ENCODE measurements at regions not wholly inside any gene's neighbourhood (a gene's known extent, or its start where the extent isn't known, plus 50 kb on each side); places are given as distances from the start of the nearest gene placed in this dataset.

DNA sequence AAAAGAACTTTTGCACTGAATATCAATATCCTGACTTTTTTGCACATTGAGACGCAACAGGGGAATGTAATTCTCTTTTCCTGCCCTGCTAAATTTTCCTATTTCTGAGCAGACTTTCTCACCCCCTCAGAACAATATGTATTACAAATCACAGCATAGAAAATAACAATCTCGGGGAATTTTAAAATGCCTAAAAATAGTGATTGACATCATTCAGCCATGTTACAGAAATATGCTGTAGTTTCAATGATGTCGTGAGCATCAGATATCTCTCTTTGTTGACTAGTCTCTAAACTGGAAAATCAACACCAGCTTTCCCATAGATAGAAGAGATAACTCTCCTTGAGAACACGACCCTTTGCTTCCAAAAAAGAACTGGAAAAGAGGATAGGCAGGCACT, 166.7 kb downstream of the ZDHHC21 start:
- H3K27ac Mint-ChIP-seq, result no peak overlapping the region
- no peaks in the 10 kb centered on the region for H3K9me3 ChIP-seq (ENCODE audit: control insufficient read depth, low read length)
- H3K4me1 Mint-ChIP-seq, result peaks cover 34% of the 10 kb centered on the region
- WGBS, 2 experiments (ENCODE audit: insufficient coverage in 1 of 2, insufficient read length in 1 of 2), result 93 to 96% methylated on average over 3 to 4 of the region's 4 CpGs
- H3K4me1 ChIP-seq (ENCODE audit: control insufficient read depth, insufficient read depth, low read length), result peaks cover 6% of the 10 kb centered on the region
- H3K9ac ChIP-seq (ENCODE audit: extremely low read depth, low read length, poor library complexity, severe bottlenecking), result no peak overlapping the region
- no peak overlapping the region for H3K4me3 Mint-ChIP-seq
- TF ChIP-seq, protein P1, sequence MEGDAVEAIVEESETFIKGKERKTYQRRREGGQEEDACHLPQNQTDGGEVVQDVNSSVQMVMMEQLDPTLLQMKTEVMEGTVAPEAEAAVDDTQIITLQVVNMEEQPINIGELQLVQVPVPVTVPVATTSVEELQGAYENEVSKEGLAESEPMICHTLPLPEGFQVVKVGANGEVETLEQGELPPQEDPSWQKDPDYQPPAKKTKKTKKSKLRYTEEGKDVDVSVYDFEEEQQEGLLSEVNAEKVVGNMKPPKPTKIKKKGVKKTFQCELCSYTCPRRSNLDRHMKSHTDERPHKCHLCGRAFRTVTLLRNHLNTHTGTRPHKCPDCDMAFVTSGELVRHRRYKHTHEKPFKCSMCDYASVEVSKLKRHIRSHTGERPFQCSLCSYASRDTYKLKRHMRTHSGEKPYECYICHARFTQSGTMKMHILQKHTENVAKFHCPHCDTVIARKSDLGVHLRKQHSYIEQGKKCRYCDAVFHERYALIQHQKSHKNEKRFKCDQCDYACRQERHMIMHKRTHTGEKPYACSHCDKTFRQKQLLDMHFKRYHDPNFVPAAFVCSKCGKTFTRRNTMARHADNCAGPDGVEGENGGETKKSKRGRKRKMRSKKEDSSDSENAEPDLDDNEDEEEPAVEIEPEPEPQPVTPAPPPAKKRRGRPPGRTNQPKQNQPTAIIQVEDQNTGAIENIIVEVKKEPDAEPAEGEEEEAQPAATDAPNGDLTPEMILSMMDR (conservative IDR thresholded peaks at IDR 0.05), result no peak
- no peak overlapping the region for H3K27ac ChIP-seq (ENCODE audit: low read depth, low read length)
- no peak for DNase-seq
- no peaks in the 10 kb centered on the region for H3K27me3 ChIP-seq (ENCODE audit: control insufficient read depth, insufficient read depth, low read length, poor library complexity, severe bottlenecking)
- no peaks in the 10 kb centered on the region for H3K36me3 Mint-ChIP-seq (ENCODE audit: low read depth)
- no peak overlapping the region for H3K4me3 ChIP-seq (ENCODE audit: low read length)
- H3K9me3 Mint-ChIP-seq, result no peaks in the 10 kb centered on the region
- no peaks in the 10 kb centered on the region for H3K27me3 Mint-ChIP-seq (ENCODE audit: insufficient read depth)
- H3K36me3 ChIP-seq (ENCODE audit: control insufficient read depth, insufficient read depth, low read length), result no peaks in the 10 kb centered on the region

DNA sequence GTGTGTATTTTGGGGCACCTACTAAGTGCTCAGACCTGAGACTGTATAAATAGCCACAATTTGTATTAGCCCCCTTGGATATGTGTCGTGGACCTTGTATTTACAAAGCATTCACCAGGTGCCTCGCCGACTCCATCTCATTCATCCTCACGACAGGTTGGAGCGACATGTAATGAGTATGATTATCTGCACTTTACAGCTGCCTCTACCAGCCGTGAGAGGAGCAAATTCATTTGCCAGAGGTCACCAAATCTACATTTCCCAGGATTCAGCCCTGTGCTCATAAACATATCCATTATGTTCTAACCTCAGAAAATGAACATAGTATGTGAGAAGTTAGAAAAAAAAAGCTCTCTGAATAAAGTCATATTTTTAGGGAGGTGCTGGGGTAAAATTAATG, 167.4 kb downstream of the ZDHHC21 start:
- Mint-ChIP-seq H3K27me3 (ENCODE audit: insufficient read depth) (no peaks in the 10 kb centered on the region), H3K9me3 (no peaks in the 10 kb centered on the region), H3K36me3 (ENCODE audit: low read depth) (no peaks in the 10 kb centered on the region), H3K4me1 (peaks cover 27% of the 10 kb centered on the region), H3K4me3 (no peak overlapping the region), H3K27ac (no peak overlapping the region)
- no peak for DNase-seq
- Histone ChIP-seq H3K9me3 (ENCODE audit: control insufficient read depth, low read length) (no peaks in the 10 kb centered on the region), H3K27ac (ENCODE audit: low read depth, low read length) (no peak overlapping the region), H3K4me1 (ENCODE audit: control insufficient read depth, insufficient read depth, low read length) (peaks cover 3% of the 10 kb centered on the region), H3K9ac (ENCODE audit: extremely low read depth, low read length, poor library complexity, severe bottlenecking) (no peak overlapping the region), H3K4me3 (ENCODE audit: low read length) (no peak overlapping the region), H3K27me3 (ENCODE audit: control insufficient read depth, insufficient read depth, low read length, poor library complexity, severe bottlenecking) (no peaks in the 10 kb centered on the region), H3K36me3 (ENCODE audit: control insufficient read depth, insufficient read depth, low read length) (no peaks in the 10 kb centered on the region)
- 93 to 96% methylated on average over 5 to 6 of the region's 6 CpGs for WGBS, 2 experiments (ENCODE audit: insufficient coverage in 1 of 2, insufficient read length in 1 of 2)
- TF ChIP-seq, protein P1 (conservative IDR thresholded peaks at IDR 0.05), result no peak

DNA sequence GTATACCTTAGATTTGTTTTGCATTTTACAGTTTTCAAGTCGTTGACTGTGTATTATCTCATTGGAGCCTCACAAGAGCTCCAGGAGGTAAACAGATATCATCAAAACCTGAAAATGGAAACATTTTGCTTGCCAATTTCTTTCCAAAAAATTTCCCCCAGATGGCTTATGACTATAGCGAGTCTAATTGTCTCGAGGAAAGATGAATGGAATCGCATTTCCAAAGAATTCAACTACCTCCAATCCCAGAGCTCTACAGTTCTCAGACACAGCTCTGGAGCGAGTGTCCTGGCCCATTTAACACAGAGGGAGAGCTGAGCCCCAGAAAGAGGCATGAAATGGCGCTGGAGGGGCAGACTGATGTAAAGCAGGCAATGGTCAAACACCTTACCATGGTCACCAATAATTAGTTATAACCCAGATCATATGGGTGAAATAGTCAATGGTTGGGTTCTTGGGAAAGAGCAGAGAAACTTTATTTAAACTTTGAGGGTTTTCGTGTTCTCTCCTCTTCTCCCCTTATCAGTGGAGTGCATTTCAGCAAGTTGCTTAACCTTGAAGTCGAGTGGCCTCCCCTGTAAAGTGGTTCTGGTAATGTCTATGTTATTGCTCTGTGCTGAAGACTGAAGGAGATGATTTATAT, 168.2 kb downstream of the ZDHHC21 start:
- Mint-ChIP-seq H3K36me3 (ENCODE audit: low read depth) (no peaks in the 10 kb centered on the region), H3K27me3 (ENCODE audit: insufficient read depth) (no peaks in the 10 kb centered on the region), H3K27ac (no peak overlapping the region), H3K4me3 (no peak overlapping the region), H3K9me3 (no peaks in the 10 kb centered on the region), H3K4me1 (peaks cover 19% of the 10 kb centered on the region)
- TF ChIP-seq, protein P1 (conservative IDR thresholded peaks at IDR 0.05), result no peak
- no peaks in the 10 kb centered on the region for H3K4me1 ChIP-seq (ENCODE audit: control insufficient read depth, insufficient read depth, low read length)
- H3K4me3 ChIP-seq (ENCODE audit: low read length), result no peak overlapping the region
- no peak for DNase-seq
- no peaks in the 10 kb centered on the region for H3K27me3 ChIP-seq (ENCODE audit: control insufficient read depth, insufficient read depth, low read length, poor library complexity, severe bottlenecking)
- no peak overlapping the region for H3K27ac ChIP-seq (ENCODE audit: low read depth, low read length)
- WGBS, 2 experiments (ENCODE audit: insufficient coverage in 1 of 2, insufficient read length in 1 of 2), result 94 to 95% methylated on average over 5 to 8 of the region's 8 CpGs
- no peaks in the 10 kb centered on the region for H3K36me3 ChIP-seq (ENCODE audit: control insufficient read depth, insufficient read depth, low read length)
- H3K9ac ChIP-seq (ENCODE audit: extremely low read depth, low read length, poor library complexity, severe bottlenecking), result no peak overlapping the region
- H3K9me3 ChIP-seq (ENCODE audit: control insufficient read depth, low read length), result no peaks in the 10 kb centered on the region

Measured in endodermal cell (in vitro differentiated cells).